B cell (primary cell): ENCODE measurements at regions not wholly inside any gene's neighbourhood (a gene's known extent, or its start where the extent isn't known, plus 50 kb on each side); places are given as distances from the start of the nearest gene placed in this dataset.

Experiments used
- ATAC-seq: fragments of 200-7000 bp; cut with Tn5 transposase; one replicate; pipeline ENCODE4 v1.10.0; 2021; ENCODE audit warnings: low read depth, mild to moderate bottlenecking, moderate number of reproducible peaks, moderate library complexity
- CTCF ChIA-PET: fragments of 350-600 bp; sonication (Branson Sonifier 250); formaldehyde crosslinking; loops from one replicate; lab custom pipeline; 2021; ENCODE audit warnings: antibody characterized with exemption, inconsistent platforms; lab: Charles Lee
- POLR2A ChIA-PET: fragments of 350-600 bp; sonication (Branson Sonifier 250); formaldehyde crosslinking; loops from one replicate; lab custom pipeline; 2021; ENCODE audit warnings: antibody characterized with exemption; lab: Charles Lee
- DNase-seq: peaks from one replicate; pipeline ENCODE4 v3.0.0; 2013
- H2AFZ ChIP-seq: 2 replicates; pipeline ENCODE4 v1.6.1; 2012; ENCODE audit warnings: mild to moderate bottlenecking, low read depth, low read length; ENCODE audit not compliant: insufficient read depth, poor library complexity, severe bottlenecking
- H3K27ac ChIP-seq, 2 donors: 1 replicate in 1 of 2; 2 replicates in 1 of 2; pipeline ENCODE4 v1.5.1; 2012 to 2013; ENCODE audit warnings: low read length in 2 of 2, mild to moderate bottlenecking in 2 of 2, moderate library complexity in 1 of 2
- H3K27me3 ChIP-seq, 4 experiments: fragments of 200-600 bp in 1 of 4; sonication (generic) in 1 of 4; replicated peaks in 1 of 4; 1 replicate in 2 of 4; 2 replicates in 2 of 4; pipeline versions ENCODE4 v1.6.1 to v1.7.0; 2013 to 2016; ENCODE audit warnings: low read length in 3 of 4, mild to moderate bottlenecking in 2 of 4, mixed read lengths in 1 of 4, moderate library complexity in 1 of 4; ENCODE audit not compliant: insufficient read depth in 4 of 4, control insufficient read depth in 3 of 4; ENCODE audit errors: control extremely low read depth in 1 of 4
- H3K36me3 ChIP-seq, 2 experiments: replicated peaks in 1 of 2; 1 replicate in 1 of 2; 2 replicates in 1 of 2; pipeline versions ENCODE4 v1.6.1 to v1.7.1; 2013; ENCODE audit warnings: low read length in 1 of 2; ENCODE audit not compliant: insufficient read depth in 2 of 2, control insufficient read depth in 1 of 2; ENCODE audit errors: control extremely low read depth in 1 of 2, extremely low read depth in 1 of 2
- H3K4me1 ChIP-seq, 2 donors: fragments of 200-600 bp in 1 of 2; sonication (generic) in 1 of 2; 1 replicate in 1 of 2; 2 replicates in 1 of 2; pipeline versions ENCODE4 v1.5.1 to v1.6.1; 2013 to 2017; ENCODE audit warnings: low read length in 2 of 2; ENCODE audit not compliant: control insufficient read depth in 2 of 2, insufficient read depth in 2 of 2
- H3K4me2 ChIP-seq: replicated peaks from 2 replicates; pipeline ENCODE3; 2012; ENCODE audit warnings: mild to moderate bottlenecking, low read depth, low read length; ENCODE audit not compliant: poor library complexity, severe bottlenecking
- H3K4me3 ChIP-seq, 5 experiments: fragments of 200-600 bp in 1 of 5; sonication (generic) in 1 of 5; 1 replicate in 3 of 5; 2 replicates in 2 of 5; pipeline versions ENCODE4 v1.5.1 to v1.7.0; 2011 to 2016; ENCODE audit warnings: low read length in 4 of 5, mild to moderate bottlenecking in 4 of 5, low read depth in 2 of 5, control low read depth in 1 of 5, moderate library complexity in 1 of 5; ENCODE audit not compliant: insufficient read depth in 1 of 5; ENCODE audit errors: control extremely low read depth in 1 of 5, extremely low read depth in 1 of 5
- H3K79me2 ChIP-seq: fragments of 200-600 bp; sonication (generic); one replicate; pipeline ENCODE4 v1.6.0; 2016; ENCODE audit warnings: low read length; ENCODE audit not compliant: control insufficient read depth, insufficient read depth
- H3K9ac ChIP-seq: fragments of 200-600 bp; sonication (generic); 2 replicates; pipeline ENCODE4 v1.6.1; 2017; ENCODE audit warnings: mild to moderate bottlenecking, low read length, moderate library complexity
- H3K9me3 ChIP-seq, 3 donors: one replicate each; pipeline versions ENCODE4 v1.6.1 to v1.7.1; 2013; ENCODE audit warnings: low read length in 2 of 3; ENCODE audit not compliant: control insufficient read depth in 2 of 3, insufficient read depth in 1 of 3; ENCODE audit errors: control extremely low read depth in 1 of 3
- H4K20me1 ChIP-seq: 2 replicates; pipeline ENCODE4 v1.6.0; 2012; ENCODE audit warnings: mild to moderate bottlenecking, low read length; ENCODE audit not compliant: insufficient read depth, control insufficient read depth, poor library complexity, severe bottlenecking
- H3K27ac Mint-ChIP-seq: one replicate; pipeline ENCODE4 v1.8.0; 2021; ENCODE audit warnings: mixed read lengths
- H3K27me3 Mint-ChIP-seq: one replicate; pipeline ENCODE4 v1.8.0; 2021; ENCODE audit warnings: mixed read lengths
- H3K4me1 Mint-ChIP-seq: one replicate; pipeline ENCODE4 v1.8.0; 2021; ENCODE audit warnings: mixed read lengths
- H3K4me3 Mint-ChIP-seq: one replicate; pipeline ENCODE4 v1.8.0; 2021; ENCODE audit warnings: mixed read lengths
- H3K9me3 Mint-ChIP-seq: one replicate; pipeline ENCODE4 v1.8.0; 2022; ENCODE audit warnings: mixed read lengths; ENCODE audit not compliant: insufficient read depth
- EZH2 ChIP-seq: IDR thresholded peaks from 2 replicates; pipeline ENCODE4 v1.6.1; 2012; ENCODE audit warnings: borderline replicate concordance, low read depth, mild to moderate bottlenecking, moderate library complexity, low read length; ENCODE audit not compliant: insufficient read depth, poor library complexity, severe bottlenecking
- WGBS: methylation state at CpG from one replicate; pipeline ENCODE4 v1.1.5; 2013; ENCODE audit warnings: missing lambda C conversion rate; ENCODE audit not compliant: insufficient coverage; 5-methylcytosine and 5-hydroxymethylcytosine counted together
- intact Hi-C: fragments of 100-400 bp; cut with micrococcal nuclease; formaldehyde crosslinking; loops from one replicate; pipeline ENCODE4 v1.10.0; 2022
- TF ChIP-seq, protein P1 (sequence below): fragments of 200-600 bp; IDR thresholded peaks from one replicate; pipeline ENCODE4 v1.8.0; 2022; ENCODE audit warnings: antibody characterized with exemption, mild to moderate bottlenecking

DNA sequence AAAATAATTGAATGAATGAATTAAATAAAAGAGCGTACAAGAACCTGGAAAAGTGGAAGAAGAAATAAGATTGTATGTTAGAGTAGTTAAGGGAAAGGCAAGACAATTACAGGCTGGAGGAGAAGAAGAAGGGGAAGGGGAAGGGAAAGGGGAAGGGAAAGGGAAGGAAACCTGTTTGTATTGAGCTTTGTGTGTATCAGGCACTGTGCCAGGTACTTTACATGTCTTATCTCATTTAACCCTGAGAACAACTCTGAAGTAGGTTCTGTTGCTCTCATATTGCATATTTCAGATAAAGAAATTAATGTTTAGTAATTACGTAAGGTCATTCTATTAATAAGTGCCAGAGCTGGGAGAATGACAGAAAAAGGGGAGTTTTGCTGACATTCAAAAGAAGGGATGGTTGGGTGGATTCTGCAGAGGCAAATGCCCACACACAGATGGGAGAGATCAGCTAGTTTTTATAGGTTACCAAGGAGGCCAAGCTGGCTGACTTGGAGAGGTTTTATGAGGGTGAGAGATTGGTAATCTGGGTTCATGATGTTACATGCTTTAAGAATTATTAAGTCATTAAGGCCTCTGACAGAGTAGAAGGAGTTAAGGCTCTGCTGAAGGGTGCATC lies 92.3 kb upstream of the LCORL start:
- Histone ChIP-seq H3K9ac (no peak overlapping the region), H4K20me1 (no peaks in the 10 kb centered on the region), H3K9me3 (no peaks in the 10 kb centered on the region), H3K79me2 (no peaks in the 10 kb centered on the region), H3K4me3 (no peak overlapping the region), H3K36me3 (no peaks in the 10 kb centered on the region), H3K27ac (no peak overlapping the region), H3K27me3 (peaks cover 0 to 3% (median 0%) of the 10 kb centered on the region in 4 experiments), H2AFZ (no peak overlapping the region), H3K4me2 (no peak overlapping the region), H3K4me1 (no peaks in the 10 kb centered on the region)
- TF ChIP-seq EZH2, result no peak
- TF ChIP-seq, protein P1, sequence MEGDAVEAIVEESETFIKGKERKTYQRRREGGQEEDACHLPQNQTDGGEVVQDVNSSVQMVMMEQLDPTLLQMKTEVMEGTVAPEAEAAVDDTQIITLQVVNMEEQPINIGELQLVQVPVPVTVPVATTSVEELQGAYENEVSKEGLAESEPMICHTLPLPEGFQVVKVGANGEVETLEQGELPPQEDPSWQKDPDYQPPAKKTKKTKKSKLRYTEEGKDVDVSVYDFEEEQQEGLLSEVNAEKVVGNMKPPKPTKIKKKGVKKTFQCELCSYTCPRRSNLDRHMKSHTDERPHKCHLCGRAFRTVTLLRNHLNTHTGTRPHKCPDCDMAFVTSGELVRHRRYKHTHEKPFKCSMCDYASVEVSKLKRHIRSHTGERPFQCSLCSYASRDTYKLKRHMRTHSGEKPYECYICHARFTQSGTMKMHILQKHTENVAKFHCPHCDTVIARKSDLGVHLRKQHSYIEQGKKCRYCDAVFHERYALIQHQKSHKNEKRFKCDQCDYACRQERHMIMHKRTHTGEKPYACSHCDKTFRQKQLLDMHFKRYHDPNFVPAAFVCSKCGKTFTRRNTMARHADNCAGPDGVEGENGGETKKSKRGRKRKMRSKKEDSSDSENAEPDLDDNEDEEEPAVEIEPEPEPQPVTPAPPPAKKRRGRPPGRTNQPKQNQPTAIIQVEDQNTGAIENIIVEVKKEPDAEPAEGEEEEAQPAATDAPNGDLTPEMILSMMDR, result no peak
- Mint-ChIP-seq H3K4me1 (no peaks in the 10 kb centered on the region), H3K9me3 (no peaks in the 10 kb centered on the region), H3K27ac (no peak overlapping the region), H3K27me3 (peaks cover 12% of the 10 kb centered on the region), H3K4me3 (no peak overlapping the region)
- intact Hi-C loops, result no loop called here
- DNase-seq (no peak), ATAC-seq (no peak)
- ChIA-PET POLR2A (no interaction called here), CTCF (no interaction called here)
- WGBS, result 100% methylated on average over 1 of the region's 2 CpGs

DNA sequence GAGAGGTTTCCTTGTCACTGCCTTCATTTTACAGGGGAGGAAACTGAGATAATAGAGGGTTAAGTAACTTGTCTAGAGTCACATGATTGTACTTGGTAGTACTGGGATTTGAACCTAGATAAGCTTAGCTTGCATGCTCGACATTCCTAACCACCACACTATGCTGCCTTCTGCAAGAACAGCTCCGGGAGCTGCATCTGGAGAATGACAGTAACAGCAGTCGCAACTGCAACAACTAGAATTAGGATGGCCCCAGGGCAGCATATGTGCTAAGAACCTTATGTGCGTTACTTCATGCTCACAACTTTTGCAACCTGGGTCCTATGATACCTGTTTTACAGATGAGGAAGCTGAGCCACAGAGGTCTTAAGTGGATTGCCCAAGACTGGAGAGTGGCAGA lies 89.5 kb upstream of the LCORL start:
- Histone ChIP-seq H3K4me2 (no peak overlapping the region), H4K20me1 (no peaks in the 10 kb centered on the region), H3K4me1 (no peaks in the 10 kb centered on the region), H3K79me2 (no peaks in the 10 kb centered on the region), H3K4me3 (no peak overlapping the region), H3K27me3 (peaks cover 0 to 3% (median 0%) of the 10 kb centered on the region in 4 experiments), H3K27ac (no peak overlapping the region), H3K9ac (no peak overlapping the region), H3K9me3 (no peaks in the 10 kb centered on the region), H3K36me3 (no peaks in the 10 kb centered on the region), H2AFZ (no peak overlapping the region)
- intact Hi-C loops, result no loop called here
- H3K4me1 Mint-ChIP-seq, result no peaks in the 10 kb centered on the region
- DNase-seq (no peak), ATAC-seq (no peak)
- no peak overlapping the region for H3K4me3 Mint-ChIP-seq
- TF ChIP-seq EZH2, result no peak
- TF ChIP-seq, protein P1, result no peak
- 89% methylated on average over 3 of the region's 4 CpGs for WGBS
- ChIA-PET POLR2A (no interaction called here), CTCF (no interaction called here)
- no peak overlapping the region for H3K27ac Mint-ChIP-seq
- no peaks in the 10 kb centered on the region for H3K9me3 Mint-ChIP-seq
- peaks cover 9% of the 10 kb centered on the region for H3K27me3 Mint-ChIP-seq
